ENCODE measurements at regions not wholly inside any gene's neighbourhood (a gene's known extent, or its start where the extent isn't known, plus 50 kb on each side); places are given as distances from the start of the nearest gene placed in this dataset.

GRCh38 chr10:36704124-36704523, 421.3 kb upstream of the ANKRD30A start:
- Histone ChIP-seq H3K27me3 (ENCODE audit: control insufficient read depth in 2 of 2, insufficient read depth in 2 of 2, low read length in 2 of 2) (no peaks in the 10 kb centered on the region), H3K4me2 (replicated peaks; ENCODE audit: extremely low read depth, low read length, poor library complexity, severe bottlenecking) (no peak overlapping the region), H2AFZ (ENCODE audit: insufficient read depth, low read depth, low read length, poor library complexity, severe bottlenecking) (no peak overlapping the region), H3K4me3 (replicated peaks in 1 of 3; ENCODE audit: low read depth in 2 of 3, low read length in 3 of 3) (no peak overlapping the region), H3K27ac (ENCODE audit: low read depth in 1 of 2, low read length in 2 of 2) (no peak overlapping the region), H3K36me3 (replicated peaks in 1 of 2; ENCODE audit: control insufficient read depth in 1 of 2, insufficient read depth in 2 of 2, low read length in 2 of 2) (no peaks in the 10 kb centered on the region), H3K4me1 (ENCODE audit: control insufficient read depth in 1 of 2, insufficient read depth in 2 of 2, low read length in 2 of 2) (no peaks in the 10 kb centered on the region), H4K20me1 (ENCODE audit: insufficient read depth, low read length) (no peaks in the 10 kb centered on the region), H3K9me3 (replicated peaks in 1 of 2; ENCODE audit: control insufficient read depth in 1 of 2, insufficient read depth in 1 of 2, low read length in 2 of 2) (no peaks in the 10 kb centered on the region), H3K9ac (ENCODE audit: insufficient read depth, low read length, poor library complexity, severe bottlenecking) (no peak overlapping the region), H3K79me2 (ENCODE audit: insufficient read depth, low read length) (no peaks in the 10 kb centered on the region)
- DNase-seq = no peak
- Mint-ChIP-seq H3K4me1 (no peaks in the 10 kb centered on the region), H3K4me3 (no peak overlapping the region), H3K27ac (no peak overlapping the region), H3K27me3 (ENCODE audit: low read depth in 3 of 3) (peaks cover 0 to 2% (median 1%) of the 10 kb centered on the region in 3 donors), H3K9me3 (peaks cover 0 to 11% (median 8%) of the 10 kb centered on the region in 7 donors), H3K36me3 (no peaks in the 10 kb centered on the region)
- TF ChIP-seq, protein P1, sequence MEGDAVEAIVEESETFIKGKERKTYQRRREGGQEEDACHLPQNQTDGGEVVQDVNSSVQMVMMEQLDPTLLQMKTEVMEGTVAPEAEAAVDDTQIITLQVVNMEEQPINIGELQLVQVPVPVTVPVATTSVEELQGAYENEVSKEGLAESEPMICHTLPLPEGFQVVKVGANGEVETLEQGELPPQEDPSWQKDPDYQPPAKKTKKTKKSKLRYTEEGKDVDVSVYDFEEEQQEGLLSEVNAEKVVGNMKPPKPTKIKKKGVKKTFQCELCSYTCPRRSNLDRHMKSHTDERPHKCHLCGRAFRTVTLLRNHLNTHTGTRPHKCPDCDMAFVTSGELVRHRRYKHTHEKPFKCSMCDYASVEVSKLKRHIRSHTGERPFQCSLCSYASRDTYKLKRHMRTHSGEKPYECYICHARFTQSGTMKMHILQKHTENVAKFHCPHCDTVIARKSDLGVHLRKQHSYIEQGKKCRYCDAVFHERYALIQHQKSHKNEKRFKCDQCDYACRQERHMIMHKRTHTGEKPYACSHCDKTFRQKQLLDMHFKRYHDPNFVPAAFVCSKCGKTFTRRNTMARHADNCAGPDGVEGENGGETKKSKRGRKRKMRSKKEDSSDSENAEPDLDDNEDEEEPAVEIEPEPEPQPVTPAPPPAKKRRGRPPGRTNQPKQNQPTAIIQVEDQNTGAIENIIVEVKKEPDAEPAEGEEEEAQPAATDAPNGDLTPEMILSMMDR (IDR thresholded peaks at IDR 0.05) = no peak
- intact Hi-C loops (cut with micrococcal nuclease) = no loop called here
- WGBS (ENCODE audit: insufficient coverage) = no CpG with 5 or more reads among the region's 2 CpGs

DNA sequence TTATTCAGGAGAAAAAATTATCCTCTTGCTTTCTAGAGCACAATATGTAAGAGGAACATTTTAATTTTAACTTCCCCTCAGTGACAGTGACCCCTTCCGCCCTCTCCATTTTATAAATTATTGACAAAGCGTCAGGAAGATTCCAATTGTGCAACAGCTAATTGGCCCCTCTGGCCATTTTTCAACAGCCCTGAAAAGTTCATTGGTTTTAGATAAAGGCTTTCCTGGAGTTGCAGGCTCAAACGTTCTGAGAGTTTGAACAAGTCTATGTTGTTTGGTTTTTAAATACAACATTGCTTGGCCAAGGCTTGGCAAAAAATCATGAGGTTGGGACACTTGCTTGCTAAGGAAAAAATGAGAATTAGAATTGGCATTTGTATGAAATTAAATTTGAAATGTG, 422.2 kb upstream of the ANKRD30A start:
- Histone ChIP-seq H3K9ac (ENCODE audit: insufficient read depth, low read length, poor library complexity, severe bottlenecking) (no peak overlapping the region), H3K27me3 (ENCODE audit: control insufficient read depth in 2 of 2, insufficient read depth in 2 of 2, low read length in 2 of 2) (no peaks in the 10 kb centered on the region), H3K4me3 (replicated peaks in 1 of 3; ENCODE audit: low read depth in 2 of 3, low read length in 3 of 3) (no peak overlapping the region), H3K27ac (ENCODE audit: low read depth in 1 of 2, low read length in 2 of 2) (no peak overlapping the region), H2AFZ (ENCODE audit: insufficient read depth, low read depth, low read length, poor library complexity, severe bottlenecking) (no peak overlapping the region), H3K4me2 (replicated peaks; ENCODE audit: extremely low read depth, low read length, poor library complexity, severe bottlenecking) (no peak overlapping the region), H3K4me1 (ENCODE audit: control insufficient read depth in 1 of 2, insufficient read depth in 2 of 2, low read length in 2 of 2) (no peaks in the 10 kb centered on the region), H3K36me3 (replicated peaks in 1 of 2; ENCODE audit: control insufficient read depth in 1 of 2, insufficient read depth in 2 of 2, low read length in 2 of 2) (no peaks in the 10 kb centered on the region), H3K79me2 (ENCODE audit: insufficient read depth, low read length) (no peaks in the 10 kb centered on the region), H4K20me1 (ENCODE audit: insufficient read depth, low read length) (no peaks in the 10 kb centered on the region), H3K9me3 (replicated peaks in 1 of 2; ENCODE audit: control insufficient read depth in 1 of 2, insufficient read depth in 1 of 2, low read length in 2 of 2) (no peaks in the 10 kb centered on the region)
- intact Hi-C loops (cut with micrococcal nuclease) = no loop called here
- Mint-ChIP-seq H3K9me3 (peaks cover 0 to 17% (median 5%) of the 10 kb centered on the region in 7 donors), H3K4me1 (no peaks in the 10 kb centered on the region), H3K27ac (no peak overlapping the region), H3K27me3 (ENCODE audit: low read depth in 3 of 3) (peaks cover 0 to 2% (median 0%) of the 10 kb centered on the region in 3 donors), H3K4me3 (no peak overlapping the region), H3K36me3 (no peaks in the 10 kb centered on the region)
- 100% methylated on average over 1 of the region's 3 CpGs for WGBS (ENCODE audit: insufficient coverage)
- no peak for DNase-seq
- TF ChIP-seq, protein P1 (IDR thresholded peaks at IDR 0.05) = no peak
